GM12878 (cell line): ENCODE measurements at regions not wholly inside any gene's neighbourhood (a gene's known extent, or its start where the extent isn't known, plus 50 kb on each side); places are given as distances from the start of the nearest gene placed in this dataset.

Experiments used
- ATAC-seq: fragments of 200-7000 bp; cut with Tn5 transposase; 3 replicates; pipeline ENCODE4 v1.9.1; 2020; ENCODE audit warnings: mild to moderate bottlenecking, moderate library complexity
- BruUV-seq: library from RNA; stranded (reverse); fragments of 400-500 nt; replicated peaks from 2 replicates; lab custom pipeline; 2021; lab: Mats Ljungman, UMichigan
- CTCF ChIA-PET: fragments of 300-600 bp; sonication (Branson Sonifier 250); formaldehyde crosslinking; extraction: SDS; loops from one replicate; lab custom pipeline; 2021; ENCODE audit warnings: inconsistent platforms; lab: Yijun Ruan, JAX
- POLR2A ChIA-PET: fragments of 350-600 bp; formaldehyde crosslinking; extraction: SDS; loops from one replicate; lab custom pipeline; 2021; ENCODE audit warnings: inconsistent platforms; lab: Charles Lee
- RAD21 ChIA-PET: fragments of 300-600 bp; sonication (Branson Sonifier 250); formaldehyde crosslinking; loops from one replicate; lab custom pipeline; 2023; ENCODE audit warnings: antibody characterized with exemption; ENCODE audit not compliant: unreplicated experiment; lab: Charles Lee
- SMC1A ChIA-PET: fragments of 300-600 bp; sonication (Branson Sonifier 250); formaldehyde crosslinking; loops from one replicate; lab custom pipeline; 2023; ENCODE audit not compliant: unreplicated experiment, uncharacterized antibody; lab: Charles Lee
- DNase-seq: peaks from one replicate; pipeline ENCODE4 v3.0.0-alpha.2; 2011; ENCODE audit warnings: low read depth, low spot score
- FAIRE-seq: peaks from 3 replicates; lab custom pipeline; 2011; peaks lifted over from hg19 to GRCh38; lab: Jason Lieb, UNC
- H2AFZ ChIP-seq: 2 replicates; pipeline ENCODE4 v1.6.0; 2011; ENCODE audit warnings: low read depth, low read length, control low read depth; ENCODE audit not compliant: control insufficient read depth
- H3K27ac ChIP-seq: 2 replicates; pipeline ENCODE4 v1.5.1; 2011; ENCODE audit warnings: control low read depth; ENCODE audit not compliant: control insufficient read depth, insufficient read depth
- H3K27me3 ChIP-seq, 2 experiments: replicated peaks in 1 of 2; 2 replicates each; pipeline versions ENCODE4 v1.6.0 to v1.6.1; 2011; ENCODE audit warnings: low read length in 1 of 2; ENCODE audit not compliant: control insufficient read depth in 2 of 2, insufficient read depth in 2 of 2
- H3K36me3 ChIP-seq, 2 experiments: 2 replicates each; pipeline ENCODE4 v1.5.1; 2011; ENCODE audit warnings: low read length in 1 of 2; ENCODE audit not compliant: control insufficient read depth in 2 of 2, insufficient read depth in 2 of 2
- H3K4me1 ChIP-seq: 2 replicates; pipeline ENCODE4 v1.6.1; 2011; ENCODE audit warnings: mild to moderate bottlenecking, low read length, moderate library complexity, mixed read lengths; ENCODE audit not compliant: control insufficient read depth, insufficient read depth
- H3K4me2 ChIP-seq: 2 replicates; pipeline ENCODE4 v1.6.0; 2011; ENCODE audit warnings: control low read depth; ENCODE audit not compliant: control insufficient read depth, insufficient read depth
- H3K4me3 ChIP-seq: fragments of 200-600 bp; sonication (generic); 2 replicates; pipeline ENCODE4 v1.5.1; 2016
- H3K79me2 ChIP-seq: 2 replicates; pipeline ENCODE4 v1.6.0; 2011; ENCODE audit warnings: low read length; ENCODE audit not compliant: control insufficient read depth, insufficient read depth
- H3K9ac ChIP-seq: 2 replicates; pipeline ENCODE4 v1.8.0; 2011; ENCODE audit warnings: low read length, control low read depth, mixed read lengths; ENCODE audit not compliant: control insufficient read depth, insufficient read depth
- H3K9me3 ChIP-seq: replicated peaks from 3 replicates; pipeline ENCODE4 v1.5.1; 2011; ENCODE audit warnings: mild to moderate bottlenecking, low read length; ENCODE audit not compliant: control insufficient read depth, insufficient read depth
- H4K20me1 ChIP-seq: 2 replicates; pipeline ENCODE4 v1.6.0; 2011; ENCODE audit not compliant: control insufficient read depth, insufficient read depth
- BCL11A ChIP-seq: IDR thresholded peaks from 2 replicates; pipeline ENCODE4 v1.6.1; 2011; ENCODE audit warnings: low read depth, low read length
- EGR1 ChIP-seq, 2 experiments: IDR thresholded peaks; 1 replicate in 1 of 2; 2 replicates in 1 of 2; pipeline ENCODE4 v1.6.1; 2011 to 2012; ENCODE audit warnings: low read depth in 2 of 2, low read length in 2 of 2, borderline replicate concordance in 1 of 2, mild to moderate bottlenecking in 1 of 2, moderate library complexity in 1 of 2
- MEF2B ChIP-seq: fragments of 450-650 bp; IDR thresholded peaks from 2 replicates; pipeline ENCODE4 v1.6.1; 2018; ENCODE audit warnings: mild to moderate bottlenecking, moderate library complexity; ENCODE audit not compliant: partially characterized antibody, poor library complexity, severe bottlenecking
- MLLT1 ChIP-seq: fragments of 450-650 bp; IDR thresholded peaks from 2 replicates; pipeline ENCODE4 v1.6.1; 2016; ENCODE audit warnings: mild to moderate bottlenecking
- NFXL1 ChIP-seq: fragments of 450-650 bp; IDR thresholded peaks from 2 replicates; pipeline ENCODE4 v1.6.1; 2017; ENCODE audit warnings: antibody characterized with exemption, mild to moderate bottlenecking, borderline replicate concordance
- RUNX3 ChIP-seq: IDR thresholded peaks from 2 replicates; pipeline ENCODE4 v1.6.1; 2012; ENCODE audit warnings: low read length, inconsistent platforms
- TARDBP ChIP-seq: IDR thresholded peaks from 2 replicates; pipeline ENCODE4 v1.6.1; 2016; ENCODE audit warnings: borderline replicate concordance
- YY1 ChIP-seq: IDR thresholded peaks from 2 replicates; pipeline ENCODE4 v1.6.1; 2011; ENCODE audit warnings: low read depth, mild to moderate bottlenecking, low read length
- WGBS: methylation state at CpG from one replicate; pipeline ENCODE4 v1.1.6; 2016; ENCODE audit warnings: low lambda C conversion rate; ENCODE audit not compliant: insufficient replicate concordance, insufficient coverage; ENCODE audit errors: missing lambda C conversion rate; 5-methylcytosine and 5-hydroxymethylcytosine counted together
- in situ Hi-C: fragments of 300-500 bp; cut with MboI; formaldehyde crosslinking; loops from 9 replicates; pipeline ENCODE4 v1.14.3; 2018; ENCODE audit warnings: mixed read lengths
- intact Hi-C: fragments of 100-400 bp; cut with micrococcal nuclease; formaldehyde crosslinking; loops from one replicate; pipeline ENCODE4 v1.14.2; 2022; ENCODE audit not compliant: unreplicated experiment

GRCh38 chr2:162915858-162916257 is 77.3 kb upstream of the KCNH7 start:
- no peak for FAIRE-seq
- no peaks in the 10 kb centered on the region for H3K27me3 ChIP-seq
- no peak overlapping the region for H3K9ac ChIP-seq
- ChIA-PET POLR2A (no interaction called here), CTCF (no interaction called here), RAD21 (no interaction called here)
- no peaks in the 10 kb centered on the region for H3K4me1 ChIP-seq
- intact Hi-C loops = no loop called here
- no TSS peak for BruUV-seq
- H3K4me3 ChIP-seq = no peak overlapping the region
- H3K9me3 ChIP-seq = no peaks in the 10 kb centered on the region
- no peaks in the 10 kb centered on the region for H4K20me1 ChIP-seq
- H3K79me2 ChIP-seq = no peaks in the 10 kb centered on the region
- H3K36me3 ChIP-seq = no peaks in the 10 kb centered on the region
- in situ Hi-C loops = no loop called here
- TF ChIP-seq MLLT1 (no peak), MEF2B (no peak), EGR1 (IDR thresholded peaks at IDR 0.05; ENCODE audit: borderline replicate concordance in 1 of 2, low read depth in 2 of 2, low read length in 2 of 2) (no peak), TARDBP (no peak), BCL11A (no peak), NFXL1 (no peak), RUNX3 (no peak), YY1 (no peak)
- TF ChIP-seq, all 136 proteins: peak for 0
- Histone ChIP-seq H3K27ac (no peak overlapping the region), H3K4me2 (no peak overlapping the region), H2AFZ (no peak overlapping the region)
- SMC1A ChIA-PET = no interaction called here
- WGBS = 61% methylated on average over 8 of the region's 8 CpGs
- DNase-seq = no peak
- peak; percentile 50 for ATAC-seq
